ENCODE measurements at regions not wholly inside any gene's neighbourhood (a gene's known extent, or its start where the extent isn't known, plus 50 kb on each side); places are given as distances from the start of the nearest gene placed in this dataset.

DNA sequence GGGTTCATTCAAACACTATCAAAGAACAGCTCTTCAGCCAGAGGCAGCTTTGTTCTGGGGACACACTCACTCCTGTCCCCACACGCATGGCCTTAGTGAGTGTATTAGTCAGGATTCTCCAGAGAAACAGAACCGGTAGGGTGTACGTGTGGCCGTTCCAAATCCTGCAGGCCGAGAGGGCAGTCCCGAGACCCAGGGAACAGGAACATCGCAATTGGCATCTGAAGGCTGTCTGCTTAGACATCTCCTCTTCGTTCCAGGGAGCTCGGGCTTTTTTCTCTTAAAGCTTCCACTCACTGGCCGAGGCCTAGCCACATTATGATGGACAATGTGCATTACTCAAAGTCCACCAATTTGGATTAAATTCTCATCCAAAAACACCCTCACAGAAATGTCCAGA lies 523.3 kb downstream of the GLRX3 start:
- no peak overlapping the region for H3K27ac ChIP-seq
- no peak overlapping the region for H3K4me3 ChIP-seq
- TF ChIP-seq EP300 (IDR thresholded peaks at IDR 0.05), result no peak
- TF ChIP-seq, protein P1, sequence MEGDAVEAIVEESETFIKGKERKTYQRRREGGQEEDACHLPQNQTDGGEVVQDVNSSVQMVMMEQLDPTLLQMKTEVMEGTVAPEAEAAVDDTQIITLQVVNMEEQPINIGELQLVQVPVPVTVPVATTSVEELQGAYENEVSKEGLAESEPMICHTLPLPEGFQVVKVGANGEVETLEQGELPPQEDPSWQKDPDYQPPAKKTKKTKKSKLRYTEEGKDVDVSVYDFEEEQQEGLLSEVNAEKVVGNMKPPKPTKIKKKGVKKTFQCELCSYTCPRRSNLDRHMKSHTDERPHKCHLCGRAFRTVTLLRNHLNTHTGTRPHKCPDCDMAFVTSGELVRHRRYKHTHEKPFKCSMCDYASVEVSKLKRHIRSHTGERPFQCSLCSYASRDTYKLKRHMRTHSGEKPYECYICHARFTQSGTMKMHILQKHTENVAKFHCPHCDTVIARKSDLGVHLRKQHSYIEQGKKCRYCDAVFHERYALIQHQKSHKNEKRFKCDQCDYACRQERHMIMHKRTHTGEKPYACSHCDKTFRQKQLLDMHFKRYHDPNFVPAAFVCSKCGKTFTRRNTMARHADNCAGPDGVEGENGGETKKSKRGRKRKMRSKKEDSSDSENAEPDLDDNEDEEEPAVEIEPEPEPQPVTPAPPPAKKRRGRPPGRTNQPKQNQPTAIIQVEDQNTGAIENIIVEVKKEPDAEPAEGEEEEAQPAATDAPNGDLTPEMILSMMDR (IDR thresholded peaks at IDR 0.05), result no peak
- TF ChIP-seq POLR2A (IDR thresholded peaks at IDR 0.05), result no peak
- no peak for TF ChIP-seq POLR2AphosphoS5 (IDR thresholded peaks at IDR 0.05)
- ATAC-seq (ENCODE audit: low FRiP score in 2 of 2) (no peak), DNase-seq (no peak)
- H3K27me3 ChIP-seq, result no peaks in the 10 kb centered on the region
- no peaks in the 10 kb centered on the region for H3K4me1 ChIP-seq
- H3K9me3 ChIP-seq, result no peaks in the 10 kb centered on the region
- WGBS, 2 donors, result 90 to 92% methylated on average over 10 of the region's 10 CpGs
- no peaks in the 10 kb centered on the region for H3K36me3 ChIP-seq

DNA sequence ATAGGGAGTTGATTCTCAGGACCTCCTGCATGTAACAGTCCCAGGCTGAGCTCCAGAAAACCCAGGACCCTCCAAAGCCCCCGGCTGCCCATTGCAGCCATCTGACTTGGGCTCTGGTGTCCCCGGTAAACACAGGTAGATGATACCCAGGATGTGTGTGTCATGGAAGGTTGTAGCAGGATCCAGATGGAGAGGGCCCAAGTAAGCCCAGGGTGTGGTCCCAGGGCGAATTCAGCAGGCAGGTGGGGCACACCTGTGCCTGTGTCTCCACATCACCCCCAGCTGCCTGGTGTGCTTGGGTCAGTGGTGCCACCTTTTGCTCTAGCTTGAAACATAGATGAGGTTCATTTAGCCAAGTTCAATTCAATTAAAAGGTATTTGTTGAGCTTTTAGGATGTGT lies 524.1 kb downstream of the GLRX3 start:
- Histone ChIP-seq H3K36me3 (no peaks in the 10 kb centered on the region), H3K27me3 (no peaks in the 10 kb centered on the region), H3K4me3 (no peak overlapping the region), H3K27ac (no peak overlapping the region), H3K4me1 (no peaks in the 10 kb centered on the region), H3K9me3 (no peaks in the 10 kb centered on the region)
- 33 to 79% methylated on average over 1 to 3 of the region's 3 CpGs for WGBS, 2 donors
- DNase-seq (no peak), ATAC-seq (ENCODE audit: low FRiP score in 2 of 2) (no peak)
- TF ChIP-seq POLR2A (IDR thresholded peaks at IDR 0.05), result no peak
- TF ChIP-seq, protein P1 (IDR thresholded peaks at IDR 0.05), result no peak
- no peak for TF ChIP-seq EP300 (IDR thresholded peaks at IDR 0.05)
- no peak for TF ChIP-seq POLR2AphosphoS5 (IDR thresholded peaks at IDR 0.05)

DNA sequence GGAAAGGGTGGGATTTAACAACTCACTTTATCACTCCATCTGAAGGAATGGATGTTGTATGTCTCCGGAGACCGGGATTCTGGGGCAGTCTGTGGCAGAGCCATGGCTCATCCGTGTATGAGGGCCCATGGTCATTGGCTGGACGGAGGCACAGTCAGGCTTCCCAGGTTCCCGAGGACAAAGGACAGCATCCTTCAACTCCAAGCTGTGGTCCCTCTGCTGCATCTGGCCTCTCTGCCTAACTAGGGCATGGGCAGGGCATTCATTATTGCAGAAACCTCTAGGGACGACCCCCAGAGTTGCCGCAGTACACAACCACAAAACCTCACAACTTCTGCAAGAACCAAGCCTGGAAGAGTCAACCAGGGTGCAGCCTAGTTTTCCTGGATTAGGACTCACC lies 525.2 kb downstream of the GLRX3 start:
- Histone ChIP-seq H3K4me3 (no peak overlapping the region), H3K27ac (no peak overlapping the region), H3K36me3 (no peaks in the 10 kb centered on the region), H3K27me3 (no peaks in the 10 kb centered on the region), H3K4me1 (no peaks in the 10 kb centered on the region), H3K9me3 (no peaks in the 10 kb centered on the region)
- DNase-seq (no peak), ATAC-seq (ENCODE audit: low FRiP score in 2 of 2) (no peak)
- WGBS, 2 donors, result 89 to 100% methylated on average over 3 to 7 of the region's 7 CpGs
- TF ChIP-seq EP300 (IDR thresholded peaks at IDR 0.05) (no peak), POLR2A (IDR thresholded peaks at IDR 0.05) (no peak), POLR2AphosphoS5 (IDR thresholded peaks at IDR 0.05) (no peak)
- TF ChIP-seq, protein P1 (IDR thresholded peaks at IDR 0.05), result no peak

DNA sequence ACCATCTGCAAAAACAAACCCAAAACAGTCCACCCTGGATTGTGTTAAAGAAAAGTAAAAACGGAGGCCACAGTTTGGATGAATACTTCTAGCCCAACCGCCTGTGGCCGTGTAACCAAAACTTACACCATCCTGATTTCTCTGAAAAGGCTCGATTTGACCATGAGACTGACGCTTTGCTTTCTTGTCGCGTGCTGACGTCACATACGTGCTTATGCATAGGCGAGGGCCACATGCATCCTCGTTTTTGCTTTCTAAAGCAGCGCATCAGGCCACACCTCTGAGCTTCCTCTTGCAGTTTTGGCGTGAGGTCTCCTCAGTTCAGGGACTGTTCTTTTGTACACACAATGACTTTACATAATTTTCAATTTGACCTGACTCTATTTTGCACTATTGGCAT lies 526.6 kb downstream of the GLRX3 start:
- Histone ChIP-seq H3K9me3 (no peaks in the 10 kb centered on the region), H3K4me1 (no peaks in the 10 kb centered on the region), H3K4me3 (no peak overlapping the region), H3K27ac (no peak overlapping the region), H3K36me3 (no peaks in the 10 kb centered on the region), H3K27me3 (no peaks in the 10 kb centered on the region)
- ATAC-seq (ENCODE audit: low FRiP score in 2 of 2) (no peak), DNase-seq (no peak)
- TF ChIP-seq, protein P1 (IDR thresholded peaks at IDR 0.05), result no peak
- no peak for TF ChIP-seq POLR2AphosphoS5 (IDR thresholded peaks at IDR 0.05)
- no peak for TF ChIP-seq EP300 (IDR thresholded peaks at IDR 0.05)
- TF ChIP-seq POLR2A (IDR thresholded peaks at IDR 0.05), result no peak
- 84 to 88% methylated on average over 13 of the region's 13 CpGs for WGBS, 2 donors

DNA sequence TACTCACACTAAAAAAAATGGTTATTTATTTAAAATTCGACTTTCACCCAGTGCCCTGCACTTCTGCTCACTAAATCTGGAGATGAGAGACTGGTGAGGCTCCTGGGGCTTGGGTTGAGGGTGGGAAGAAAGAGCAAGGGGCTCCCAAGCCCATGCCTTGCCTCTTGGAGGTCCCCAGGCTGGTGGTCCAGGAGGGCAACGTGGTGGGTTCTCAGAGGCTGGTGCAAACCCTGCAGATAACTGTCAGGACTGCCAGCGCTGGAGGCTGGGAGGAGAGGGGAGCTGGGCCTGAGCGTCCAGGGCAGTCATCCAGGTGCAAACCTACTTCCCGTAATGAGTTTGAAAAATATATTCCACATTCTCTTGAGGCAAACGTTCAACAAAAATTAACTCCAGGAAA lies 528.3 kb downstream of the GLRX3 start:
- H3K9me3 ChIP-seq, result no peaks in the 10 kb centered on the region
- TF ChIP-seq POLR2A (IDR thresholded peaks at IDR 0.05) (no peak), EP300 (IDR thresholded peaks at IDR 0.05) (no peak), POLR2AphosphoS5 (IDR thresholded peaks at IDR 0.05) (no peak)
- TF ChIP-seq, protein P1 (IDR thresholded peaks at IDR 0.05), result no peak
- no peak overlapping the region for H3K27ac ChIP-seq
- H3K27me3 ChIP-seq, result no peaks in the 10 kb centered on the region
- DNase-seq, result no peak
- 77 to 82% methylated on average over 6 of the region's 6 CpGs for WGBS, 2 donors
- no peak overlapping the region for H3K4me3 ChIP-seq
- no peak for ATAC-seq (ENCODE audit: low FRiP score in 2 of 2)
- H3K36me3 ChIP-seq, result no peaks in the 10 kb centered on the region
- no peaks in the 10 kb centered on the region for H3K4me1 ChIP-seq
